ENCODE measurements at regions not wholly inside any gene's neighbourhood (a gene's known extent, or its start where the extent isn't known, plus 50 kb on each side); places are given as distances from the start of the nearest gene placed in this dataset.

GRCh38 chr5:24065779-24066178 lies 558.4 kb downstream of the PRDM9 start:
- no peaks in the 10 kb centered on the region for H3F3A ChIP-seq (ENCODE audit: insufficient read depth, low read length, poor library complexity, severe bottlenecking)
- H3K27ac ChIP-seq (ENCODE audit: low read length) = no peak overlapping the region
- TF ChIP-seq SMC3 (conservative IDR thresholded peaks at IDR 0.05; ENCODE audit: poor library complexity) (no peak), MXI1 (conservative IDR thresholded peaks at IDR 0.05; ENCODE audit: poor library complexity, severe bottlenecking) (no peak), EZH2 (IDR thresholded peaks at IDR 0.05; ENCODE audit: borderline replicate concordance, insufficient read depth, low read length, poor library complexity, severe bottlenecking) (no peak), TAF1 (IDR thresholded peaks at IDR 0.05; ENCODE audit: low read depth) (no peak), EP300 (conservative IDR thresholded peaks at IDR 0.05; ENCODE audit: poor library complexity, severe bottlenecking) (no peak), RAD21 (conservative IDR thresholded peaks at IDR 0.05) (no peak), POLR2AphosphoS5 (IDR thresholded peaks at IDR 0.05) (no peak)
- TF ChIP-seq, protein P1, sequence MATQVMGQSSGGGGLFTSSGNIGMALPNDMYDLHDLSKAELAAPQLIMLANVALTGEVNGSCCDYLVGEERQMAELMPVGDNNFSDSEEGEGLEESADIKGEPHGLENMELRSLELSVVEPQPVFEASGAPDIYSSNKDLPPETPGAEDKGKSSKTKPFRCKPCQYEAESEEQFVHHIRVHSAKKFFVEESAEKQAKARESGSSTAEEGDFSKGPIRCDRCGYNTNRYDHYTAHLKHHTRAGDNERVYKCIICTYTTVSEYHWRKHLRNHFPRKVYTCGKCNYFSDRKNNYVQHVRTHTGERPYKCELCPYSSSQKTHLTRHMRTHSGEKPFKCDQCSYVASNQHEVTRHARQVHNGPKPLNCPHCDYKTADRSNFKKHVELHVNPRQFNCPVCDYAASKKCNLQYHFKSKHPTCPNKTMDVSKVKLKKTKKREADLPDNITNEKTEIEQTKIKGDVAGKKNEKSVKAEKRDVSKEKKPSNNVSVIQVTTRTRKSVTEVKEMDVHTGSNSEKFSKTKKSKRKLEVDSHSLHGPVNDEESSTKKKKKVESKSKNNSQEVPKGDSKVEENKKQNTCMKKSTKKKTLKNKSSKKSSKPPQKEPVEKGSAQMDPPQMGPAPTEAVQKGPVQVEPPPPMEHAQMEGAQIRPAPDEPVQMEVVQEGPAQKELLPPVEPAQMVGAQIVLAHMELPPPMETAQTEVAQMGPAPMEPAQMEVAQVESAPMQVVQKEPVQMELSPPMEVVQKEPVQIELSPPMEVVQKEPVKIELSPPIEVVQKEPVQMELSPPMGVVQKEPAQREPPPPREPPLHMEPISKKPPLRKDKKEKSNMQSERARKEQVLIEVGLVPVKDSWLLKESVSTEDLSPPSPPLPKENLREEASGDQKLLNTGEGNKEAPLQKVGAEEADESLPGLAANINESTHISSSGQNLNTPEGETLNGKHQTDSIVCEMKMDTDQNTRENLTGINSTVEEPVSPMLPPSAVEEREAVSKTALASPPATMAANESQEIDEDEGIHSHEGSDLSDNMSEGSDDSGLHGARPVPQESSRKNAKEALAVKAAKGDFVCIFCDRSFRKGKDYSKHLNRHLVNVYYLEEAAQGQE (IDR thresholded peaks at IDR 0.05; ENCODE audit: borderline replicate concordance) = no peak
- TF ChIP-seq, protein P2, sequence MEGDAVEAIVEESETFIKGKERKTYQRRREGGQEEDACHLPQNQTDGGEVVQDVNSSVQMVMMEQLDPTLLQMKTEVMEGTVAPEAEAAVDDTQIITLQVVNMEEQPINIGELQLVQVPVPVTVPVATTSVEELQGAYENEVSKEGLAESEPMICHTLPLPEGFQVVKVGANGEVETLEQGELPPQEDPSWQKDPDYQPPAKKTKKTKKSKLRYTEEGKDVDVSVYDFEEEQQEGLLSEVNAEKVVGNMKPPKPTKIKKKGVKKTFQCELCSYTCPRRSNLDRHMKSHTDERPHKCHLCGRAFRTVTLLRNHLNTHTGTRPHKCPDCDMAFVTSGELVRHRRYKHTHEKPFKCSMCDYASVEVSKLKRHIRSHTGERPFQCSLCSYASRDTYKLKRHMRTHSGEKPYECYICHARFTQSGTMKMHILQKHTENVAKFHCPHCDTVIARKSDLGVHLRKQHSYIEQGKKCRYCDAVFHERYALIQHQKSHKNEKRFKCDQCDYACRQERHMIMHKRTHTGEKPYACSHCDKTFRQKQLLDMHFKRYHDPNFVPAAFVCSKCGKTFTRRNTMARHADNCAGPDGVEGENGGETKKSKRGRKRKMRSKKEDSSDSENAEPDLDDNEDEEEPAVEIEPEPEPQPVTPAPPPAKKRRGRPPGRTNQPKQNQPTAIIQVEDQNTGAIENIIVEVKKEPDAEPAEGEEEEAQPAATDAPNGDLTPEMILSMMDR (IDR thresholded peaks at IDR 0.05; ENCODE audit: poor library complexity, severe bottlenecking) = no peak
- H3K9ac ChIP-seq (ENCODE audit: low read length) = no peak overlapping the region
- no peaks in the 10 kb centered on the region for H4K20me1 ChIP-seq (ENCODE audit: insufficient read depth)
- no peaks in the 10 kb centered on the region for H3K9me3 ChIP-seq (ENCODE audit: low read length)
- H3K27me3 ChIP-seq (ENCODE audit: insufficient read depth, low read depth, low read length) = no peaks in the 10 kb centered on the region
- H3K9me2 ChIP-seq (ENCODE audit: insufficient read depth, low read length) = no peaks in the 10 kb centered on the region
- H3K36me3 ChIP-seq (ENCODE audit: insufficient read depth, low read length) = no peaks in the 10 kb centered on the region
- H3K79me2 ChIP-seq (replicated peaks; ENCODE audit: insufficient read depth, low read length) = no peaks in the 10 kb centered on the region
- no peak overlapping the region for H2AFZ ChIP-seq (ENCODE audit: low read depth, low read length)
- no peak overlapping the region for H3K4me2 ChIP-seq (ENCODE audit: low read length)
- no peak overlapping the region for H3K4me3 ChIP-seq (ENCODE audit: low read length)

GRCh38 chr5:24067208-24067607 lies 559.8 kb downstream of the PRDM9 start:
- H3K9ac ChIP-seq (ENCODE audit: low read length) = no peak overlapping the region
- H3K27ac ChIP-seq (ENCODE audit: low read length) = no peak overlapping the region
- no peaks in the 10 kb centered on the region for H3K36me3 ChIP-seq (ENCODE audit: insufficient read depth, low read length)
- no peak overlapping the region for H2AFZ ChIP-seq (ENCODE audit: low read depth, low read length)
- no peaks in the 10 kb centered on the region for H3K27me3 ChIP-seq (ENCODE audit: insufficient read depth, low read depth, low read length)
- H3K4me3 ChIP-seq (ENCODE audit: low read length) = no peak overlapping the region
- no peaks in the 10 kb centered on the region for H3F3A ChIP-seq (ENCODE audit: insufficient read depth, low read length, poor library complexity, severe bottlenecking)
- H4K20me1 ChIP-seq (ENCODE audit: insufficient read depth) = no peaks in the 10 kb centered on the region
- H3K9me3 ChIP-seq (ENCODE audit: low read length) = no peaks in the 10 kb centered on the region
- no peaks in the 10 kb centered on the region for H3K9me2 ChIP-seq (ENCODE audit: insufficient read depth, low read length)
- TF ChIP-seq TAF1 (IDR thresholded peaks at IDR 0.05; ENCODE audit: low read depth) (no peak), EZH2 (IDR thresholded peaks at IDR 0.05; ENCODE audit: borderline replicate concordance, insufficient read depth, low read length, poor library complexity, severe bottlenecking) (no peak), MXI1 (conservative IDR thresholded peaks at IDR 0.05; ENCODE audit: poor library complexity, severe bottlenecking) (no peak), RAD21 (conservative IDR thresholded peaks at IDR 0.05) (no peak), EP300 (conservative IDR thresholded peaks at IDR 0.05; ENCODE audit: poor library complexity, severe bottlenecking) (no peak), SMC3 (conservative IDR thresholded peaks at IDR 0.05; ENCODE audit: poor library complexity) (no peak), POLR2AphosphoS5 (IDR thresholded peaks at IDR 0.05) (no peak)
- TF ChIP-seq, protein P2 (IDR thresholded peaks at IDR 0.05; ENCODE audit: poor library complexity, severe bottlenecking) = no peak
- TF ChIP-seq, protein P1 (IDR thresholded peaks at IDR 0.05; ENCODE audit: borderline replicate concordance) = no peak
- no peaks in the 10 kb centered on the region for H3K79me2 ChIP-seq (replicated peaks; ENCODE audit: insufficient read depth, low read length)
- H3K4me2 ChIP-seq (ENCODE audit: low read length) = no peak overlapping the region
